ENCODE measurements at regions not wholly inside any gene's neighbourhood (a gene's known extent, or its start where the extent isn't known, plus 50 kb on each side); places are given as distances from the start of the nearest gene placed in this dataset.

DNA sequence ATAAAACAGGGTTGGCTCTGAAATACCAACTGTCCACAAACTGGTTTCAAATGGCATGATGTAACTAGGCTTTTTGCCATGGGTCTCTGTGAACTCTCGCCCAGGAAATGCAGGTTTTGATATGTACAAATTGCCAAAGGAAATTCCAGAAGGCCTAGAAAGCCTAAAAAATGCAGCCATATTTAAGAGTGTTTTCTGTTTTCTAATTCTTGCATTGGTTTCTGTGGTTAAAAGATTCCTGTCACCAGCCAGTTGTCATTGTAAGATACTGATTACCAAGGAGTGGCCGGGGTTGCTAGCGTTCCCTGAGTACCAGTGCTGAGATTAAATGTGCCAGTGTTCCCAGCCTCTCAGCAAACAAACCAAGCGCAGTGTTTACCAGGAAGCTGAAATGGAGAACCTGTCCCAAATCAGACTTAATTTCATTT lies 53.9 kb upstream of the SORBS2 start:
- H4K20me1 ChIP-seq (replicated peaks; ENCODE audit: control insufficient read depth, extremely low read depth, insufficient read depth, low read length) = no peaks in the 10 kb centered on the region
- no peaks in the 10 kb centered on the region for H3K36me3 ChIP-seq (ENCODE audit: control insufficient read depth in 2 of 2, extremely low read depth in 1 of 2, insufficient read depth in 2 of 2, low read length in 2 of 2)
- no peaks in the 10 kb centered on the region for H3K9me3 ChIP-seq (replicated peaks; ENCODE audit: control insufficient read depth, insufficient read depth, low read length)
- no peaks in the 10 kb centered on the region for H3K4me1 ChIP-seq (ENCODE audit: control insufficient read depth, extremely low read depth, insufficient read depth, low read length)
- intact Hi-C loops (cut with micrococcal nuclease) (no loop called here), dilution Hi-C loops (cut with MboI; ENCODE audit: extremely low pct_ligation_motif_present, low sequenced_read_pairs) (no loop called here)
- no peaks in the 10 kb centered on the region for H3K79me2 ChIP-seq (ENCODE audit: control insufficient read depth, insufficient read depth, low read length)
- no peak overlapping the region for H3K27ac ChIP-seq (ENCODE audit: insufficient read depth, low read depth, low read length)
- no peak overlapping the region for H3K9ac ChIP-seq (replicated peaks; ENCODE audit: extremely low read depth, insufficient read depth, low read length)
- no TSS peak for BruUV-seq (replicated peaks)
- H2AFZ ChIP-seq (ENCODE audit: low read depth, low read length) = no peak overlapping the region
- TF ChIP-seq FOS (IDR thresholded peaks at IDR 0.05; ENCODE audit: borderline replicate concordance, insufficient read depth, low read length) = no peak
- TF ChIP-seq POLR2A (IDR thresholded peaks at IDR 0.05; ENCODE audit: low read depth, low read length) = no peak
- no peak for TF ChIP-seq GATA2 (IDR thresholded peaks at IDR 0.05; ENCODE audit: insufficient read depth, insufficient read length, low read depth, low read length)
- no peak for TF ChIP-seq POLR2AphosphoS5 (IDR thresholded peaks at IDR 0.05; ENCODE audit: insufficient read depth, low read depth, low read length)
- TF ChIP-seq EZH2 (IDR thresholded peaks at IDR 0.05; ENCODE audit: borderline replicate concordance, low read depth, low read length, severe bottlenecking) = no peak
- TF ChIP-seq, protein P1, sequence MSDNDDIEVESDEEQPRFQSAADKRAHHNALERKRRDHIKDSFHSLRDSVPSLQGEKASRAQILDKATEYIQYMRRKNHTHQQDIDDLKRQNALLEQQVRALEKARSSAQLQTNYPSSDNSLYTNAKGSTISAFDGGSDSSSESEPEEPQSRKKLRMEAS (IDR thresholded peaks at IDR 0.05; ENCODE audit: insufficient read depth, insufficient read length) = no peak
- no peak for TF ChIP-seq MYC (IDR thresholded peaks at IDR 0.05; ENCODE audit: low read depth, low read length)
- no peak for TF ChIP-seq JUN (IDR thresholded peaks at IDR 0.05; ENCODE audit: borderline replicate concordance, insufficient read depth, insufficient read length, low read depth)
- TF ChIP-seq, protein P2, sequence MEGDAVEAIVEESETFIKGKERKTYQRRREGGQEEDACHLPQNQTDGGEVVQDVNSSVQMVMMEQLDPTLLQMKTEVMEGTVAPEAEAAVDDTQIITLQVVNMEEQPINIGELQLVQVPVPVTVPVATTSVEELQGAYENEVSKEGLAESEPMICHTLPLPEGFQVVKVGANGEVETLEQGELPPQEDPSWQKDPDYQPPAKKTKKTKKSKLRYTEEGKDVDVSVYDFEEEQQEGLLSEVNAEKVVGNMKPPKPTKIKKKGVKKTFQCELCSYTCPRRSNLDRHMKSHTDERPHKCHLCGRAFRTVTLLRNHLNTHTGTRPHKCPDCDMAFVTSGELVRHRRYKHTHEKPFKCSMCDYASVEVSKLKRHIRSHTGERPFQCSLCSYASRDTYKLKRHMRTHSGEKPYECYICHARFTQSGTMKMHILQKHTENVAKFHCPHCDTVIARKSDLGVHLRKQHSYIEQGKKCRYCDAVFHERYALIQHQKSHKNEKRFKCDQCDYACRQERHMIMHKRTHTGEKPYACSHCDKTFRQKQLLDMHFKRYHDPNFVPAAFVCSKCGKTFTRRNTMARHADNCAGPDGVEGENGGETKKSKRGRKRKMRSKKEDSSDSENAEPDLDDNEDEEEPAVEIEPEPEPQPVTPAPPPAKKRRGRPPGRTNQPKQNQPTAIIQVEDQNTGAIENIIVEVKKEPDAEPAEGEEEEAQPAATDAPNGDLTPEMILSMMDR (IDR thresholded peaks at IDR 0.05; ENCODE audit: extremely low read depth in 1 of 2, insufficient read depth in 1 of 2, low read depth in 1 of 2, low read length in 2 of 2) = no peak
- ChIA-PET POLR2A (no interaction called here), CTCF (no interaction called here)
- no peak overlapping the region for H3K4me2 ChIP-seq (ENCODE audit: insufficient read depth, low read length)
- H3K4me3 ChIP-seq (replicated peaks in 1 of 3; ENCODE audit: insufficient read depth in 1 of 3, low read depth in 1 of 3, low read length in 3 of 3) = no peak overlapping the region
- DNase-seq (ENCODE audit: low read depth, low spot score) = no peak
- H3K27me3 ChIP-seq (ENCODE audit: control insufficient read depth in 2 of 2, insufficient read depth in 2 of 2, low read length in 2 of 2) = no peaks in the 10 kb centered on the region
- H3K9me1 ChIP-seq (replicated peaks; ENCODE audit: control insufficient read depth, extremely low read depth, insufficient read depth, low read length) = no peaks in the 10 kb centered on the region
- FAIRE-seq = no peak
